HCT116 (cell line): ENCODE measurements at regions not wholly inside any gene's neighbourhood (a gene's known extent, or its start where the extent isn't known, plus 50 kb on each side); places are given as distances from the start of the nearest gene placed in this dataset.

ENCODE experiments used
- ATAC-seq: fragments of 200-7000 bp; cut with Tn5 transposase; 2 replicates; pipeline ENCODE4 v1.9.1; 2020; ENCODE audit warnings: mild to moderate bottlenecking, moderate library complexity
- BruUV-seq: library from RNA; stranded (reverse); fragments of 400-500 nt; replicated peaks from 2 replicates; lab custom pipeline; 2021; lab: Mats Ljungman, UMichigan
- CTCF ChIA-PET: fragments of 300-600 bp; sonication (Branson Sonifier 250); formaldehyde crosslinking; loops from one replicate; lab custom pipeline; 2021; ENCODE audit warnings: antibody characterized with exemption; lab: Charles Lee
- POLR2A ChIA-PET: fragments of 300-600, 350-600 bp; sonication (Branson Sonifier 250); formaldehyde crosslinking; loops from one replicate; lab custom pipeline; 2021; ENCODE audit warnings: antibody characterized with exemption; lab: Charles Lee
- RAD21 ChIA-PET, 2 experiments: fragments of 300-600 bp; sonication (Branson Sonifier 250); formaldehyde crosslinking; loops; one replicate each; lab custom pipeline; 2023; ENCODE audit warnings: low total read pairs in 2 of 2; ENCODE audit not compliant: uncharacterized antibody in 2 of 2, unreplicated experiment in 2 of 2, low non-redundant PET in 1 of 2; lab: Charles Lee
- DNase-seq: peaks from one replicate; pipeline ENCODE4 v3.0.0-alpha.2; 2010; ENCODE audit warnings: low read depth, low spot score
- H2AFZ ChIP-seq: fragments of 200-600 bp; shearing (Covaris generic), sonication (generic); 2 replicates; pipeline ENCODE4 v1.6.1; 2017; ENCODE audit warnings: low read depth, mixed run types, mixed read lengths, antibody characterized with exemption, low read length; ENCODE audit not compliant: poor library complexity, severe bottlenecking
- H3K27ac ChIP-seq: 2 replicates; pipeline ENCODE4 v1.5.1; 2012; ENCODE audit warnings: low read depth, low read length
- H3K27me3 ChIP-seq: fragments of 200-600 bp; sonication (generic); 2 replicates; pipeline ENCODE4 v1.6.1; 2016; ENCODE audit warnings: mixed run types, low read length, mixed read lengths; ENCODE audit not compliant: insufficient read depth
- H3K36me3 ChIP-seq, 2 experiments: fragments of 200-500 bp in 1 of 2; fragments of 200-600 bp in 1 of 2; sonication (Bioruptor generic) in 1 of 2; sonication (generic) in 1 of 2; 2 replicates each; pipeline versions ENCODE4 v1.5.1 to v1.6.1; 2014 to 2016; ENCODE audit warnings: low read length in 2 of 2, inconsistent platforms in 1 of 2, mixed read lengths in 1 of 2, mixed run types in 1 of 2; ENCODE audit not compliant: insufficient read depth in 2 of 2, control insufficient read depth in 1 of 2
- H3K4me1 ChIP-seq, 2 experiments: fragments of 200-600 bp in 1 of 2; sonication (generic) in 1 of 2; 2 replicates each; pipeline versions ENCODE4 v1.5.1 to v1.6.1; 2012 to 2017; ENCODE audit warnings: low read length in 2 of 2, inconsistent platforms in 1 of 2, mild to moderate bottlenecking in 1 of 2, mixed read lengths in 1 of 2, mixed run types in 1 of 2, moderate library complexity in 1 of 2; ENCODE audit not compliant: insufficient read depth in 2 of 2, control insufficient read depth in 1 of 2
- H3K4me2 ChIP-seq: fragments of 200-600 bp; sonication (generic); 2 replicates; pipeline ENCODE4 v1.6.1; 2017; ENCODE audit warnings: mixed run types, low read length, mixed read lengths
- H3K4me3 ChIP-seq, 2 experiments: fragments of 200-600 bp in 1 of 2; sonication (generic) in 1 of 2; replicated peaks in 1 of 2; 2 replicates each; pipeline ENCODE4 v1.5.1; 2011 to 2016; ENCODE audit warnings: low read length in 2 of 2, control low read depth in 1 of 2, low read depth in 1 of 2, mild to moderate bottlenecking in 1 of 2, mixed read lengths in 1 of 2, mixed run types in 1 of 2
- H3K79me2 ChIP-seq: fragments of 200-600 bp; sonication (generic); 2 replicates; pipeline ENCODE4 v1.6.1; 2017; ENCODE audit warnings: mild to moderate bottlenecking, mixed run types, low read length, moderate library complexity, mixed read lengths; ENCODE audit not compliant: insufficient read depth
- H3K9ac ChIP-seq: fragments of 200-600 bp; sonication (generic); 2 replicates; pipeline ENCODE4 v1.6.1; 2016; ENCODE audit warnings: low read length, mixed read lengths
- H3K9me2 ChIP-seq: fragments of 200-600 bp; sonication (generic), shearing (Covaris generic); 2 replicates; pipeline ENCODE4 v1.6.1; 2017; ENCODE audit warnings: mixed run types, mild to moderate bottlenecking, moderate library complexity; ENCODE audit not compliant: insufficient read depth
- H3K9me3 ChIP-seq, 2 experiments: fragments of 200-500 bp in 1 of 2; fragments of 200-600 bp in 1 of 2; sonication (Bioruptor generic) in 1 of 2; sonication (generic) in 1 of 2; 2 replicates each; pipeline ENCODE4 v1.6.1; 2014 to 2017; ENCODE audit warnings: low read length in 2 of 2, mixed read lengths in 2 of 2, inconsistent platforms in 1 of 2, low read depth in 1 of 2, mild to moderate bottlenecking in 1 of 2, mixed run types in 1 of 2, moderate library complexity in 1 of 2; ENCODE audit not compliant: control insufficient read depth in 1 of 2, insufficient read depth in 1 of 2
- H4K20me1 ChIP-seq: fragments of 200-600 bp; sonication (generic), shearing (Covaris generic); 2 replicates; pipeline ENCODE4 v1.6.1; 2017; ENCODE audit warnings: mixed run types, mild to moderate bottlenecking, moderate library complexity; ENCODE audit not compliant: insufficient read depth
- EZH2phosphoT487 ChIP-seq: fragments of 200-600 bp; IDR thresholded peaks from 2 replicates; pipeline ENCODE4 v1.6.1; 2018; ENCODE audit warnings: antibody characterized with exemption, borderline replicate concordance
- RAD21 ChIP-seq: IDR thresholded peaks from 2 replicates; pipeline ENCODE4 v1.6.1; 2012; ENCODE audit warnings: low read depth, mild to moderate bottlenecking
- SIN3A ChIP-seq: IDR thresholded peaks from 2 replicates; pipeline ENCODE4 v1.6.1; 2012; ENCODE audit warnings: low read depth
- SP1 ChIP-seq: IDR thresholded peaks from 2 replicates; pipeline ENCODE4 v1.6.1; 2012; ENCODE audit warnings: low read depth
- SRF ChIP-seq: IDR thresholded peaks from 2 replicates; pipeline ENCODE4 v1.6.1; 2012; ENCODE audit warnings: low read depth
- intact Hi-C: fragments of 100-400 bp; cut with micrococcal nuclease; formaldehyde crosslinking; loops from 2 replicates; pipeline ENCODE4 v1.10.0; 2022
- TF ChIP-seq, protein P1 (sequence below): IDR thresholded peaks from 2 replicates; pipeline ENCODE4 v1.6.1; 2011; ENCODE audit warnings: mild to moderate bottlenecking, low read length, moderate library complexity; ENCODE audit not compliant: insufficient replicate concordance; ENCODE audit errors: extremely low read depth

- H3K27me3 ChIP-seq = no peaks in the 10 kb centered on the region
- TF ChIP-seq, protein P1, sequence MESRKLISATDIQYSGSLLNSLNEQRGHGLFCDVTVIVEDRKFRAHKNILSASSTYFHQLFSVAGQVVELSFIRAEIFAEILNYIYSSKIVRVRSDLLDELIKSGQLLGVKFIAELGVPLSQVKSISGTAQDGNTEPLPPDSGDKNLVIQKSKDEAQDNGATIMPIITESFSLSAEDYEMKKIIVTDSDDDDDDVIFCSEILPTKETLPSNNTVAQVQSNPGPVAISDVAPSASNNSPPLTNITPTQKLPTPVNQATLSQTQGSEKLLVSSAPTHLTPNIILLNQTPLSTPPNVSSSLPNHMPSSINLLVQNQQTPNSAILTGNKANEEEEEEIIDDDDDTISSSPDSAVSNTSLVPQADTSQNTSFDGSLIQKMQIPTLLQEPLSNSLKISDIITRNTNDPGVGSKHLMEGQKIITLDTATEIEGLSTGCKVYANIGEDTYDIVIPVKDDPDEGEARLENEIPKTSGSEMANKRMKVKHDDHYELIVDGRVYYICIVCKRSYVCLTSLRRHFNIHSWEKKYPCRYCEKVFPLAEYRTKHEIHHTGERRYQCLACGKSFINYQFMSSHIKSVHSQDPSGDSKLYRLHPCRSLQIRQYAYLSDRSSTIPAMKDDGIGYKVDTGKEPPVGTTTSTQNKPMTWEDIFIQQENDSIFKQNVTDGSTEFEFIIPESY = no peak
- TF ChIP-seq SIN3A = no peak
- H3K4me2 ChIP-seq = no peak overlapping the region
- POLR2A ChIA-PET = no interaction called here
- RAD21 ChIA-PET = no interaction called here
- H4K20me1 ChIP-seq = no peaks in the 10 kb centered on the region
- H3K27ac ChIP-seq = no peak overlapping the region
- no peaks in the 10 kb centered on the region for H3K36me3 ChIP-seq
- H3K9me3 ChIP-seq = no peaks in the 10 kb centered on the region
- no TSS peak for BruUV-seq
- DNase-seq (no peak), ATAC-seq (no peak)
- H3K4me1 ChIP-seq = no peaks in the 10 kb centered on the region
- H3K9ac ChIP-seq = no peak overlapping the region
- H3K4me3 ChIP-seq = no peak overlapping the region
- CTCF ChIA-PET = no interaction called here
- no peaks in the 10 kb centered on the region for H3K9me2 ChIP-seq
- no peaks in the 10 kb centered on the region for H3K79me2 ChIP-seq
- H2AFZ ChIP-seq = no peak overlapping the region
- intact Hi-C loops = no loop called here
These were observed 751.7 kb downstream of the DACH1 start for GRCh38 chr13:71115301-71115700.

GRCh38 chr13:71096421-71096820 lies 770.6 kb downstream of the DACH1 start:
- no peaks in the 10 kb centered on the region for H3K9me2 ChIP-seq
- H3K79me2 ChIP-seq = no peaks in the 10 kb centered on the region
- H3K27ac ChIP-seq = no peak overlapping the region
- ATAC-seq (no peak), DNase-seq (no peak)
- no peaks in the 10 kb centered on the region for H3K36me3 ChIP-seq
- H3K4me1 ChIP-seq = no peaks in the 10 kb centered on the region
- H3K9ac ChIP-seq = no peak overlapping the region
- ChIA-PET POLR2A (no interaction called here), CTCF (no interaction called here), RAD21 (no interaction called here)
- intact Hi-C loops = no loop called here
- H3K9me3 ChIP-seq = peaks cover 0 to 5% of the 10 kb centered on the region in 2 experiments; a peak in 1 of 4 replicates
- BruUV-seq = no TSS peak
- no peak overlapping the region for H2AFZ ChIP-seq
- no peak overlapping the region for H3K4me2 ChIP-seq
- H3K4me3 ChIP-seq = no peak overlapping the region
- TF ChIP-seq SRF (no peak), EZH2phosphoT487 (no peak), SP1 (no peak), RAD21 (no peak)
- H4K20me1 ChIP-seq = no peaks in the 10 kb centered on the region
- no peaks in the 10 kb centered on the region for H3K27me3 ChIP-seq
